ENCODE measurements at regions not wholly inside any gene's neighbourhood (a gene's known extent, or its start where the extent isn't known, plus 50 kb on each side); places are given as distances from the start of the nearest gene placed in this dataset.
"Not testable (repeated sequence)": the region's sequence is repeated elsewhere in the genome, so short reads cannot be mapped to it uniquely, and the experiment has no call there.

- DNase-seq: no peak
Measured at GRCh38 chr12:9449181-9449580, 158.5 kb downstream of the KLRB1 start.

DNA sequence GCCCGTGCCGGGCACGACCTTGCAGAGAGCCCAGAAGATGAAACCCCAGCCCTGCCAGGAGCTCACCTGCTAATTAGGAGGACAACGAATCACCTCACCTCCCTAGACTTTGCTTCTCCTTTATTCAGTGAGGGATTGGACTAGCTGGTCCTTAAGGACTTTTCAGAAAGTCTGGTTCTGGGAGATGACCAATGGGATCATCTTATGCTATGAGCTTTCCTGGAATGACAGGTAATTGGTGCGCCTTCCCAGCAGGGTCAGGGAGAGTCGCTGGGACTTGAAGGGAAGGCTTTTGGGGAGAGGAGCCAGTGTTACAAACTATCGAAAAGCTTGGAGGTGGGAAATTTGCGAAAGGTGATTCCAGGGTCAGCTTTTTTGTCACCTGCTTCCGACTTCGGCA is 159.1 kb downstream of the KLRB1 start:
- DNase-seq: not testable (repeated sequence)

DNA sequence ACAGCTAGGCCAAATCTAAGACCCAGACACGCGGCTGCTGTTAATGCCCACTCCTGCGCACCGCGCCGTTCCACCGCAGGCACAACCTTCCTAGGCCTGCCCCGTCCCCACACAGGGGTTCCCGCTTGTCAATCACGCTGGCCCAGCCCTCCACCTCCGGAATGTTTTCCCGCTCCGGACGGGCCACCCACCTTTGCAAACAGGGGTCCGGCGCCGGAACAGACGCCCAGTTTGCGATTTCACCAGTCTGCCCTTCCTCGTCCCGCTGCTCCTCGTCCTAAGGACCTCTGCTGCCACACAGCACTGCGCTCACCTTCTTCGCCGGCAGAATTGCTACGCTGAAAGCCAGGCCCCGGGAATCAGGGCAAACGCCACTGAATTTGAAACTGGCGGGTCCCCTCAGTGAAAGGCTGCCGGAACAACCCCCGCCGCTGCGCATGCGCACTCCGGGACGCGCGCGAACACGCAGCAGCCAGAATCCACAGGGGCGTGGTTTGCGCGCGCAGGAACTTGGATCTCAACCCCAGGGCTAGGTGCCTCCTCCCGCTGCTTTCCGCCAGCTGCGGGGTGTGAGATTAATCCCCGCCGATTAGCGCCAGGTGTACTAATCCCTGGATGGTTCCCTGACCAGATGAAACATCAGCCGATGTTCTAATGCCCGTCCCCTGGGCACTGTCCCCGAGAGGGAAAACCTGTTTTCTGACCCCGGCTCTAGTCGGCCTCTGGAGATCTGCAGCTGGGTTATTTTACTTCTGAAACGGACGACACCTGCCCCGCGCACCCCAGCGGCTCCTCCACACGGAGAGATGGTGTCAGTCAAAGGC is 159.7 kb downstream of the KLRB1 start:
- DNase-seq: peak; percentile 93

GRCh38 chr12:9446883-9447761 is 160.6 kb downstream of the KLRB1 start:
- DNase-seq: not testable (repeated sequence)

GRCh38 chr12:9440428-9440827 is 167.3 kb downstream of the KLRB1 start:
- not testable (repeated sequence) for DNase-seq

- DNase-seq: not testable (repeated sequence)
Measured at GRCh38 chr12:9435682-9436081, 172.0 kb downstream of the KLRB1 start.

GRCh38 chr12:9430385-9430784 is 177.3 kb downstream of the KLRB1 start:
- DNase-seq: not testable (repeated sequence)

GRCh38 chr12:9428856-9429255 is 178.9 kb downstream of the KLRB1 start:
- not testable (repeated sequence) for DNase-seq

DNA sequence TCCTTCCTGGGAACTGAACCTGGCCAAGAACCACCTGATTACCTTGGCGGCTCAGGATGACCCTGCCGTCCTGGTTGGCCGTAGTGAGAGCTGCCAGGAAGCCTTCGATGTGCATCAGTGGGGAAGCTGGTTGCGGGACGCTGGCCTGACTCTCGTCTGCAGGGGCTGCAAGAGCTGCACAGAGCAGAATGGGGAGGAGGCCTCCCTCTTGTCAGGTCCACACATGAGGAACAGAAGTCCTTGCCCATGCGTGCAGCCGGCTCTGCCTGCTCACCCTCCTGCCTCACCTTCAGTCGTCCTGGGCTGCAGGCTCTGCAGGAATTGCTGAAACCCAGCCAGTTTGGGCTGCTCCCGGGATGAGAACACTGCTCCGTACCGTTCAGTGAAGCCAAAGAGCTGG is 182.3 kb downstream of the KLRB1 start:
- not testable (repeated sequence) for DNase-seq

- not testable (repeated sequence) for DNase-seq
Measured at GRCh38 chr12:9424175-9424740, 183.5 kb downstream of the KLRB1 start.

DNA sequence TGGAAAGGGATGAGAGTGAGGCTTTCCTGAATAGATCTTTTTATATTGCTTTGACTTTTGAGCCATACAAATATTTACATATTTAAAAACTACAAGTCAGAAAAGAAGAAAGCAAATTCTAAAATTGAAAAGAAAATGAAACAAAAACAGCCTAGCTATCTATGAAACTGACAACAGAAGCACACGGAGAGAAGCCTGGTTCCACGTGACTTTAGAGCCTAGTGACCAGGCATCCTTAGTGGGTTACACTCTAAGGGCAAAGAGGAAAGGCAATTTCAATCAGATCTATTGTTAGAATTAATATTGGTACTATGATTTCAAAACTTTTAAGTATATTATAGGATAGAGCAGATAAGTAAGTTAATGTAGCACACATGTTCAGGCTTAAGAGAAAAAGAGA is 185.0 kb downstream of the KLRB1 start:
- not testable (repeated sequence) for DNase-seq

GRCh38 chr12:9421520-9422086 is 186.1 kb downstream of the KLRB1 start:
- DNase-seq: not testable (repeated sequence)

DNA sequence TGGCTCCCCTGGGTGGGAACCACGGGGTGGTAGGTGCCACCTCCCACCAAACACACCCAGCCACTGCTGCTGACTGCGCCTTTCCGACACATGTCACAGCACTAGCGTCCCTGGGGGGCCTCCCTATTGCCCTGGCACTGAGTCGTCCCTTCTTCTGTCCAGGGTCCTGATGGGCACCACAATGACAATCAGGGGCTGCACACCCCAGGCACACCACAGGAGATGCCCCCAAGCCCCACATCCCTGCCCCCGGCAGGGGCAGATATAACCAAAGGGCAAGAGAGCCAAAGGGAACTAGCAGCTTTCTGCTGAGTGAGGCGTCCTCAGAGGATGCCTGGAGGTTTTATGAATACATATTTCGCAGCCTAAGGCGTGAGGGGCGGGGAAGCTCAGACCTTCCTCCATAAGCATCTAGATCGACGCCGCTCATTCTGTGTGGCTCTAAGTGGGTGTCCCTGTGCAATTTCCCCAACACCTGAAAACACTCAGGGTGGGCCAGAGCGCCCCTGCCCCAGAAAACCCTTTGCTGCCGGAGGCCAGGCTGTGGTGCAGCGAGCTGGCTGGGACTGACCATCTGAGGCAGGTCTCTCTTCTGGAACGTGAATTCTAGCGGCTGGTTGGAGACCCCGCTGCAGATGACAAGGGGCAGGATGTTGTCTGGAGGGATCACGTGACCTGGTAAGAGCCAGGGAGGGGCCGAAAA is 186.7 kb downstream of the KLRB1 start:
- DNase-seq: not testable (repeated sequence)

- DNase-seq: not testable (repeated sequence)
Measured at GRCh38 chr12:9418669-9419041, 189.1 kb downstream of the KLRB1 start.

- not testable (repeated sequence) for DNase-seq
Measured at GRCh38 chr12:9417947-9418668, 189.6 kb downstream of the KLRB1 start.

DNA sequence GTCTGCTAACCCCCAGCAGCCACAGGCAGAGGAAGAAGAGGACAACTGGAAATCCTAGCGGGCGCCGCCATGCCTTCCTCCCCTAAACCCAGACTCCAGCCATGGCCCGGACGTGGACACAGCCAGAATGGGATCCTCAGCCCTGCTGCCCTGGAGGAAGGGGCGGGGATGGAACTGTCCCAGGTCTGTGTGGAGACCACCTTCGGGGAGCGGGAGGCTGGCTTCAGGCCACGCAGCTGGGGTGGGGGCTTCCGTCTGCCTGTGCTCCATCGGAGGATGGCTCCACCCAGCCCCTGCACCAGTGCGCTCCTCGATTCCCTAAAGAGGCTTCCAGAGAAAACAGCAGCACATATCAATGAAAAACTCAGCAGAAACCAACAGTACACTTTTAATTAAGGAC is 190.4 kb downstream of the KLRB1 start:
- DNase-seq: not testable (repeated sequence)

DNA sequence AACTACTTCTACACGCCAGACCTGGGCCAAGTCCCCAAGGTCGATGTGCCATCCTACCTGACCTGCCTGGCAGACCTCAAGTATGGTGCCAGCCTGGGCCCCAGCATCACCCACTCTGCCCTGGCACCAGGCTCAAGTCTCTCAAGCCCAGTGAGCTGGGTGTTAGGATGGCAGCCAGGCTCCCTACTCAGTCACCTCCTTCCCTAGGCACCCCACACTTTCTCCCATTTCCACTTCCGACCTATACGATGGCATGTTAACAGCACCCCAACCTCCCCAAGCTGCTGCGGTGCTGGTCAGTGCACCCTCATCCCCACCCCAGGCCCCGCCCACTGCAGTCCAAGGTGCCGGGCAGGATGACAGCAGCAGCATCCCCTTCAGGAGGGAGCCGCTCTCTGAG is 191.4 kb downstream of the KLRB1 start:
- not testable (repeated sequence) for DNase-seq

DNA sequence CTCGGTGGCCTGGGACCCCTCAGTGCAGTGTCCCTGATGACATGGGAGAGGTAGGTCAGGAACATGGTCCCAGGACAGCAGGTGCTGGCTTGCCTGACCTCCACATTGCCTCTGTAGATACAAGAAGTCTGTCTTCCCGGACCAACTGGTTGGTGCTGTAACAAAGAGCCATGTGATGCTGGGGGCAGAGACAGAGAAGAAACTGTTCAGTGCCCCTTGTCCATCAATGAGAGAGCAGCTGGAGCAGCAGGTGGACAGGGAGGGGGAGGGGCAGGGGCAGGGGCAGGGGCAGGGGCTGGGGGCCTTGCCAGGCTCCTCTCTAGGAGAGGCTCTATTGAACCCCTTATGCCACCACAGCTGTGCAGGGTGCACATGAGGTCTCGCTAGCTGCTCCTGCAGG is 191.8 kb downstream of the KLRB1 start:
- peak; percentile 42 for DNase-seq

- not testable (repeated sequence) for DNase-seq
Measured at GRCh38 chr12:9413862-9414261, 193.9 kb downstream of the KLRB1 start.

DNA sequence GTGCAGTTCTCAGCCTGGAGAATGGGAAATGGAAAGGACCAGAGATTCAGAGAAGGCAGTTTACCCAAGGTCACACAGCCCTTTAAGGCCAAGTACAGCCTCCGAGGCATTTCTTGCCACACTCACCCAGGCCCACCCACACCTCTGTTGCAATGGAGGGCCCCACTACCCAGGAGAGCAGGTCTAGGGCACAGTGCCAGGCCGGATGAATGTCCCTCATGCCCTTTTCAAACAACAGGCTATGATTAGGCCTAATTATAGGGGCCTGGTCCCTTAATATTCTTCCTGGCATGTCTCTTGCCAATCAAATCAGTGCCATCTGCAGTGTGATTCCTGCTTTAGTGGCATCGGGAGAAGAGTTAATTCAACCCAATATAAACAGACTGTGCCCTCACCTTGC is 195.3 kb downstream of the KLRB1 start:
- DNase-seq: not testable (repeated sequence)

DNA sequence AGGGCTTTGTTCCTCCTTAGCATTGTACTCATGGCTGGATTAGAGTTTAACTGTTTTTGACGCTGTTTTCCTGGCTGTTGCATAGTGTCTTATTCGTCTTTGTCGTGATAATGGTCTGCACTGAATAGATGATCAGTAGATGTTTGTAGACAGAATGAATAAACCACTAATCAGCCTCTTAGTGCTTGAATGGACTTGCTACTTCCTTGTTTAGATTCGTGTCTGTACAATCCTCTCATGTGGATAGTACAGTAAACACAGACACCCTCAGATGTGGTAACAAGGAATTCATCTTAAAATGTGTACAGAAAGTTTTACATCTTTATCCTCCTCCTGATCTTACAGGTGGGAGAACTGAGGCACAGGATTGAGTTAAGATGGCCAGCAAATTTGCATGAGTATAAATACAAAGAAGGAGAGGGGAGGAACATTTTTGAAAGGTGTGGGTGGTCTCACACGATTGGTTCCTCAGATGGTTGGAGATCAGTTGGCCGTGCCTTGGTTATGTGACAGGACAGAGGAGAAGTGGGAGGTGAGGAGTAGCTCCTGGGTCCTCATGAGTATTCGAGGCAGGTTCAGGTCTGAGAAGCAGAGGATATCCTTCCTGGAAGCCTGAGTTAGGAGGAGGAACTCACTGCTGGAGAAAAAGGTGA is 196.0 kb downstream of the KLRB1 start:
- DNase-seq: not testable (repeated sequence)
